ENCODE measurements at regions not wholly inside any gene's neighbourhood (a gene's known extent, or its start where the extent isn't known, plus 50 kb on each side); places are given as distances from the start of the nearest gene placed in this dataset.

DNA sequence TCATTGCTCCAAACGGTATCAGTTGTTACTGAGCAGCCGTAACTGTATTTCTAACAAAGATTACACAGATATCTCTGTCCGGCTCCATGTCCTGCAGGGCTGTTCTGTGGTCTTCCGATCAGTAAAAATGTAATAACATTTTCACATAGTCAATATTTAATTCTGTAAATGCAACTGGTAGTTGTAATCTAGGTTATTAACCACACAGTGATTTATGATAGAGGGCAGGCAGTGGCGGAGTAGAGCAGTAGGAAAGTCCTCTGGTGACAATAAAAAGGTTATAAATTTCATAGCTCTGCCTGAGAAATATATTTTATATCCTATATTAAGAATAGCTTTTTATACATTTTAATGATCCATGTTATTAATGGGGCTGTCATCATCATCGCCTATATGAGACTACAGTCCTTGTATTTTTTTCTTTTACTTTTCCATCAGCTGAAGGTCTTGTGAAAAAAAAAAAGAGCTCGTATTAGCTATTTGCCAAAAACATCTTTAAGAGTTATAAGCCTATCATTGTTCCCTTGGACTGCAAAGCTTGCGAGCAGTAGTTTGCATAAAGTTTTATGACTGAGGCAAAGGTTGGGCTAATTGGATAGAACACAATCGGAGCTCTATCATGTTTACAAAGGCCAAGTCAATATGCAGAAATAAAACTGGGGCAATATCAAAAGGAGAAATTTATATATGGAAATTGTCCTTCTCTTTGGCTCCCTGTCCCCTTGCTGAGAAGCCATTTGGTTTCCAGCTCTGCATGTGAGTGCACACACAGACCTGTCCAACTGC lies 648.0 kb downstream of the IRX1 start:
- DNase-seq, result no peak

DNA sequence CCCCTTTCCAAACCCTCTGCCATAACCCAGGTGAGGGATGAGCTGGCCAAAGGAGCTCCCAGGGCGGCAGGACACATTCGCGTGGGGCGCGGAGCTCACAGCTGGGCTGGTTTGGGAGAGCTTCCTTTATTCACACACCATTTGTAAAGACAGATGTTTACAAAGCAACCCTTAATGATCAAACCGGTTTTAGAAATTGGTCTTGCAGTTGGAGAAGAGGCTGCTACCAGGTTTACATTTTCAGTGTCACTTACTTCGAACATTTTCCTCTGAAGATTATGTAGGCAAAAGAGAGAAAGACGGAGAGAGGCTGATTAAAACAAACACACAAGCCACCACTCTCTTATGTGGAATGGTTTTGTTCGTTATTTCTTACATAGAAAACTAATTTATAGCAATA lies 648.7 kb downstream of the IRX1 start:
- DNase-seq, result no peak

DNA sequence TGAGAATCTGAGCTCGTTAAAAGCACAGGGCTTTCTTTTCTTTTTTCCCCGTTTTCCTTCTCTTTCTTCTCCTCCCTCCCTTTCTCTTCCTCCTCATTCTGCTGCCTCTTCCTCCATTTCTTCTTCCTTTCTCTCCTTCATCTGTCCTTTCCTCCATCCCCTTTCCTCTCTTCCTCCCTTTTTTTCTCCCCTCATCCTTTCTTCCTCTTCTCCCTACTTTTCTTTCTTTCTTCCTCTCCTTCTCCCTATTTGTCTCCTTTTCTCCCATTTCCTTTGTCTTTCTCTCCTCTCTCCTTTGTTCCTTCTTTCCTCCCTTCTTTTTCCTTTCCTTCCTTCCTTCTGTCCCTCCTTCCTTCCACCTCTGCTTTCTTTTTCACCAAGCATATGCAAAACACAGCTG lies 649.4 kb downstream of the IRX1 start:
- DNase-seq, result no peak

DNA sequence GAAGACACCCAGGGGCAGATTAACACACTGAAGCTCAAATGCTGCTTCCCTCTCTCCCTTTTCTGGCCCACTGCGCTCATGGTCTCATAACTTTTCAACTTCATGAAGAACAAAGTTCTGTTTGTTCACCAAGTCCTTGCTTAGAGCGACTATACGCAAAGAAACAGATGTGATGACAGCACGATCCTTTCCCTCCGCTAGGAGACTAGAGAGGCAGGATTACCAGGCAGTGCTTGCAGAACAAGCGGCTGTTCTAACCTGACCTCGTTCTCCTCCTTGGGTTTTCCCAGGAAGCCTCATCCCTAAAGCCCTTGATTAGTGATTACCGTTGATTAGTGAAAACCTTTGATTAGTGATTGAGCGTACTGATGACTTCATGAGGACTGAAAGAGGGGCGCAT lies 649.9 kb downstream of the IRX1 start:
- DNase-seq, result no peak

DNA sequence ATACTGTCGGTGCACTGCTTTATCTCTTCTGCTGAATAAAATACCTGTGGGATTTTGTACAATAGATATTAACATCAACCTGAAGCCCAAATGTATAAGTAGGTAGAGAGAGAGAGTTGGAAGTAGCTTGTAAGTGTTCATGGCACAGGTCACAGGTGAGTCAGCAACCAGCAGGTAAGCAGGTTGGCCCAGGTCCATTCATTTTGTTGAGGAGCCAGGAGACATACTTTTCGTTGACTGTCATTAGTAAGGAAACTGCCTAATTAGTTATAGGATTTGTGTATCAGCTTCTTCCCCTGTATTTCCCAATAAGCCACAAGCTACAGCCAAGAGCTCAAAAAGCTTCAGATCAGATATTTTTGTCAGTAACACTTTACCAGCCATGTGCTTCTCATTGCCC lies 650.8 kb downstream of the IRX1 start:
- no peak for DNase-seq

DNA sequence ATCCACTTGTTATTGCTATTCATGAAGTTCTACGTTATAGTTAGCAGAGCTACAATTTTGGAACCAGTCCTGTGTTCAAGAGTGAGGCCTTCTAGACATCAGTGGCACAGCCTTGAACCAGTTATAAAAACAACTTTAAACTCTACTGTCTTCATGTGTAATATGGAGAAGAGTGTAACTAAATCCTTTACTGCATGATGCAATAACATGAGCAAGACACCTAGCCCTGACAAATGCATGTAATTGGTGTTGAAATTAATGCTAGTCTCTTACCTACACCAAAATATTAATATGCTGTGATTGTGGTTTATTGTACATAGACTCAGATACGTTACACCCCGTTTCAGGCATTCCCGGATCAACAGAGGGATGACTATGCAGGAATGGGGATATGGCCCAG lies 654.6 kb downstream of the IRX1 start:
- no peak for DNase-seq

DNA sequence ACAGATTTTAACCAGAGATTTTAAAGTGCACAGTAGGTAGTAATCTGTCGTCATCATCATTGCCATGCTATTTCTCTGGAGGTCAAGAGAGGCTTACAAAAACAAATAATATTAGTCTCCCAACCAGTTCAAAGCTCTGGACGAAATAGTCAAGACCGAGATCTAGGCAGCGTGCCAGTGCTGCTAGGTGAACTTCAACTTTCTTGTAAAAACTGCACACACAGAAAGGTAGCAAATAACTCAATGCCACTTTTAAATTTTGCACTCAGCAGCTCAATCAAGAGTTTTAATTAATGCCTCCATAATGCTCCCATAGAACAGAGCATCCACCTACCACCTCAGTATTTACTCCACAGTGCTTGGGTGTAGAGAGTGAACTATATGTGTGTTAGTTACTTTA lies 656.8 kb downstream of the IRX1 start:
- no peak for DNase-seq

DNA sequence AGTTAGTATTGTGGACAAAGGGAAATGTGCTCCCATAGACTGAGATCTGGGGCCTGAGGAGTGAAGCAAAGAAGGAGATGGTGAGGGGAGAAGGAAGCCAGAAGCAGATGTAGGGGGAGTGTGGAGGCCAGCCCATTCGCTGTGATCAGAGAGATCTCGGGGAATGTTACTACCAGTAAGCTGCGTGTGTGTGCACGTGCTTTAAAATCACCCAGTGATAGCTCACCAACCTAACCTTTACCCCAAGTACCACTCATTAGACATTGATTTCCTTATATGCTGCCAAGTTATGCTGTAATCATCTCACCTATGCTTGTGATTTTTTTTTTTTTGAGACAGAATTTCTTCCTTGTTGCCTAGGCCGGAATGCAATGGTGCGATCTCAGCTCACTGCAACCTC lies 659.1 kb downstream of the IRX1 start:
- no peak for DNase-seq

DNA sequence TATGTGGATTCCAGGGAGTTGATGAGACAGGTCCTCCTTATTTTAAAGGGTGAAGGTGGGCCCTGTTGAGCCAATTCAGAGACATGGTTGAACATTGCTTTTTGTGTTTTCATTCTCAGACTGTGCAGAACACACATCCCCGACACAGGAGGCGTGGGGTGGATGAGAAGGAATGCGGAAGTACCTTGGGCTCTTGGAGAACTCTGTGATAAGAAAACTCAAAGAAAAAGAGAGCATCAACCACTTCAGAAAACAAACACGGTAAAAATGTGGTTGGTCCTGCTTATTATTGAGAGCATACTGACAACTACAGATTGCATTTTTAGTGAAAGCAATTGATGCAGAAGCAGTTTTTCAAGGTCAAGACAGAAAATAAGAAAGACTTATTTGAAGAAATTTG lies 659.8 kb downstream of the IRX1 start:
- no peak for DNase-seq

DNA sequence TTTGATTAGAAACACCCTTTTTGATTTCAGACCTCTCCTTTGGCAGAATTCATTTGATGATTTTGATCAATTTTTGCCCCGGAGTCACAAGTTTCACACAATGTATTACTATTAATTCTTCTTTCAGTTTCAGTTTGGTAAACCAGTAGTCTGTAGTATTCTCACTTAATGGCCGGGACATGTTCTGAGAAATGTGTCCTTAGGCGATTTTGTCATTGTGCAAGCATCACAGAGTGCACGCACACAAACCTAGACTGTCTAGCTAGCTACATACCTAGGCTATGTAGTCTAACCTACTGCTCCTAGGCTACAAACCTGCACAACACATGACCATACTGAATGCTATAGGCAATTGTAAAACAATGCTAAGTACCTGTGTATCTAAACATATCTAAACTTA lies 662.5 kb downstream of the IRX1 start:
- DNase-seq, result no peak

DNA sequence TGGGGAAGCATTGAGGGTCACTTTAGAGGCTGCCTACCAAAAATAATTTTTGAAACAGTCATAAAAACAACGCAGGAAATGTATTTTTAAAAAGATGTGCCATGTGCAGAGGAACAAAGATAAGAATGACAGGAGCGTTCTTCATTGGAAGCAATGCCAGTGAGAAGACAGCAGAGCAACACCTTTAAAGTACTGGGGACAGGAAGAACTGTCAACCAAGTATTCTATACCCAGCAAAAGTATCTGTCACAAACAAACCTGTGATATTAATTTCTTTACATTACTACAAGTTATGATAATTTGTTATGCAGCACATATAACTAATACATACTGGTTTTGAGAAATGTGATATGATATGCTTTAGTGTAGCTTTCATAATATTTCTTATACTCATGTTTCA lies 675.6 kb downstream of the IRX1 start:
- DNase-seq, result no peak

DNA sequence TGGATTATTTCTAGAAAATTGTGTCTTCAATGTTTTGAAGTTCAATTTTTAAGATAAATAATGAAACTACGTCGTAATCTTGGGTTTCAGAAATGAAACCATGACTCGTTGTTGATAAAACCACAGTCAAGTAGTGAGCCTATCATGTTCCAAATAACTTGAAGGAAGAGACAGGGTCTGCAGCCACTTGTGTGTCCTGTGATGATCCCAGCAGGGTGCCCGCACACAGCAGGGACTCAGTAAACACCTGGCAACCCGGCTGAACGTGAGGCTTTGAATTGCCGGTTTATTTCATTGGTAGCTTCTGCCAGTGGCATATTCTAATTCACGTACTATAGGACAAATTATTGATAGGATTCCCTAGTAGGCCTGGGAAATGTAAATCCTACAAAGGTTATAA lies 679.6 kb downstream of the IRX1 start:
- no peak for DNase-seq

DNA sequence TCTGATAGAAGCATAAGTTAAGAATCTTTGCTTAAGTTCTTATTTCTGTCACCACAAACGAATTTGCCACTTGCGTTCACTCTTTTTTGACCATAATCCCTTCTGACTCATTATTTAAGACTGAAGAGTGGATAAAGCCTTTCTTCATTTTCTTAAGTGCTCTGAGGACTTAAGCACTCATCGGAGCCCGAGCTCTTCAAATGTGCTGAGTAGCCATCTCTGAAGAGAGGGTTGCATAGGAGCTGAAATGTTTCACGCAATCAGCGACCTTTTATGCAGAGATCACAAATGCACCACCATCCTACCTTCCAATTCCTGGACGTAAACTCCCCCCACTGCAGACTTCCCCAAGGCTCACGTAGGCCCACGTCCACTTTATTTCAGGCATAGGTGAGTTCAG lies 699.2 kb downstream of the IRX1 start:
- DNase-seq, result no peak

DNA sequence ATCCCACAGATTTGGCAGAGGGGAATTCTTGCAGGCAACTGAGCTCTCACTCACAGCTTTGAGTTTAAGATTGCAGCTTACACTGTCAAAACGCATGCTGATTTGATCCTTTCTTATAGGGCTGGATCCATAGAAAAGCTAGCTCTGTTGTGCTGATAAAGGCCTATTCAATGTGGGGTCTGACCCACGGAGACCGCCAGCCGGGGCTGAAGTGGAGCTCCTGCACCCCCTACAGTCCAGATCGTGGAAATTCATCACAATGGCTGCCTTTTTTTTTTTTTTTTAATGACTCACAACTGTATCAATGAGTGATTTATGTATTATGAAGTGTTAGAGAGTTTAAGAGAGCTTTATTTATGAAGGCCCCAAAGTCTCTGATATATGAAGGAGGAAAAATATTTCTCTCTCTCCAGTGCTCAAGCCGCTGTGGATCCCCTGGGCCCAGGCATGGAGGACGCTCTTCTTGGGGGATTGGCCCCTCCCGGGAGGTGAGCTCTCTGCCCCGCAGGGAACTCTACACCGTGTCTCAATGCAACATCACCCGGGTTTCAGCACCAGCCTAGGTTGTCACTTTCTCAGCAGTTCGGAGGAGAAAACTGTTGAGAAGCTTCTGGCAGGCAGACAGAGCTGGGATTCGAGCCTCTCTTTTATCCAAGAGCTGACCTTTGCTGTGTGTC lies 700.2 kb downstream of the IRX1 start:
- no peak for DNase-seq

DNA sequence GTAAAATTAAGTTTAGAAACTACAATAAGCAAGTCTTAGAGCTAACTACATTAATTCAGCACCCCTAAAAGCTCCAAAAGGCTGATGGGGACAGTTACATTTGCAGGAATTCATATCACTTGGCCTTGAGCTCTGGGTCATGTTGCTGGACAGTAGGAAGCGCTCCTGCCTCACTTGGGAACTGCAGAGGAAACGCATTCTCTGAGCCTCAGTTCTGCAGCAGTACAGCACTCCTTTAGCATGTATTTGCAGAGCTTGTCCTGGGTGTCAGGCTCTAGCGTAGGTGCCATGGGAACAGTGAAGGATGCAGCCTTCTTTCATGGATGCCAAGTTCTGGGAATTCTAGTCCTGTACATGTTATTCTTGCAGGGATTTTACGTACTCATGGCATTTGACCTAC lies 710.4 kb downstream of the IRX1 start:
- no peak for DNase-seq

DNA sequence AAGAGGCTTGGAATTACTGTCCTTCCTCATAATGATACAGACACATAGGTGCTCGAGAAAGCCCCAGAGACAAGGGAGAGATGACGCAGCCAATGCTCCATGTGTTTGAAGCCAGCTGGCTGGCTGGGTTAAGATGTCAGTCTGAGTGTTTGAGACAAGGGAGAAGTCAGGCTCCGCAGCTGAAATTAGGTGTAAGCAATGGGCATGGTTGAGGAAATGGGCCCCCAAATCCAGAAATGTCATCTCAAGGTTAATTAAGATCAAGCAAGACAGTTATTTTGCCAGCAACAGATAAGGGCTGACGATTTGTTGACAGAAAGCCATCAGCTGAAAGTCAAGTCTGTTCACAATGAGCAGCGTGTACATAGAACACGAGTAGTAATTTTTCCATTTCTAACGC lies 713.4 kb downstream of the IRX1 start:
- no peak for DNase-seq

DNA sequence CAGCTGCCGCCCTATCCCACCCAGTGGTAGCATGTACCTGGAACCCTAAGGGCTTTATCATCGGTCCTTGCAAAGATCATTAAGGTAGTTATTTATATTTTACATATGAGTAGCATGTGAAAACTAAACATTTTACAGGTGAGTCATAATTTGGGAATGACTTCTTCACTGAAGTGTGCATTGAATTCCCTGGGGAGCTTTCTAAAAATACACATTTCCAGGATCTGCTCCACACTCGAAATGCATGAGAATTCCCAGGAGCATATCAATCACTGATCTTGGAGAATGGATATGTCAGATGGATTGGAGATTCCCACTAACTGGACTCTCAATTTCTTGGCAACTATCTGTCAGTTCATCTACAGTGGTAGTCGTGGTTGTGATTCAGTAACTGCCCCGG lies 717.5 kb downstream of the IRX1 start:
- DNase-seq, result no peak

DNA sequence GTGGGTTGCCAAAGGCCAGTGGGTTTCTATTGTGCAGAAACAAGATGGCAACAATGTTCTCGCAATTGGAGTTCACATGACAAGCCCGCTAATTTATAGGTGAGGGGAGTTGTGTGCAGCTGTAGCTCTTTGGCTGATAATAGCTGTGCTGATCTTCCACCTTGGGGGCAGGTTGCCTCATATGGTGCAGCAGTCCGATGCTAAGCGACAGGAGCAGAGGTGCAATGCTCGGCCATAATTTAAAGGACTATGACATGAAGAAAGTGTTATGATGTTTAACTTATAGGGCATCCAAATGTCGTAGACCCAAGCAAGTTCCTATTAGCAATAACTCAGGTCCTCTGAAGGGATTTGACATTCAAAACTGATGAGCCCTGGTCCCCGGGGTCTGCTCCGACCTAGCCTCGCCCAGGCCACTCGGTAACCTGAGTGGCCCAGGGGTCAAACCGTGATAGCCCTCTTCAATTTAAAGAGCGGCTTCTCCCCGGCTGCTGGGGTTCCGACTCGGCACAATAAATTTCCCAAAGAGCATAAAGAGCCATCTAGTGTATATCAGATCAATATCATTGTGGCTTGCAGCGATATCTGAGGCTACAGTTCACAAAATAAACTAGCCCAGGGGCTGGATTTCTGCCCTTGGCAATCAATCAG lies 724.0 kb downstream of the IRX1 start:
- no peak for DNase-seq

DNA sequence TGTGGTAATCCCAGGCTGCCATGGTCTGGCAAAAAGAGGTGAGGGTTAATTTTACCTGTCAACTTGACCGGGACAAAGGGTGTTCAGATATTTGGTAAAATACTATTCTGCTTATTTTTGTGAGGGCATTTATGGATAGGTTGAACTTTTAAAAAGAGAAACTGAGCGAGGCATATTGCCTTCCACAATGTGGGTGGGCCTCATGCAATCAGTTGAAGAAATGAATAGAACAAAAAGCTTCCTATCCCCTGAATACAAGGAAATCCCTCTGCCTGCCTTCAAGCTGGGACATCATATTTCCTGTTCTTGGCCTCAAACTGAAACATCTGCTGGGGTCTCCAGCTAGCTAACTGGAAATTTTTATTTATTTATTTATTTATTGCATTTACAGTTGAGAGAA lies 734.7 kb downstream of the IRX1 start:
- DNase-seq, result no peak

DNA sequence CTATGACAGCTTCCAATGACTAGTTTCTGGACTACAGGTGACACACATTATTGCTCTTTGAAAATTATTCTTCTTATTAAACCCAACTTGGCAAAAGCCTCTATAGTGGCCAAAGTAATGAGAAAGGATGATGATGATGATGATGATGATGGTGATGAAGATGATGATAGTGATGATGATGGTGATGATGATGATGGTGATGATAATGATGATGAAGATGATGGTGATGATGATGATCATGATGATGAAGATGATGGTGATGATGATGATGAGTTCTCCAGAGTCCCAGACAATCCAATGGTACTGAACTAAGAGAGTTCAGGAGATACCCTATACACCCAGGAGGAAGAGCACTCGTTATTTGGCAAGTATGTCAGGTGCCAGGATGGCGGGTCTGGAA lies 739.4 kb downstream of the IRX1 start:
- DNase-seq, result no peak

DNA sequence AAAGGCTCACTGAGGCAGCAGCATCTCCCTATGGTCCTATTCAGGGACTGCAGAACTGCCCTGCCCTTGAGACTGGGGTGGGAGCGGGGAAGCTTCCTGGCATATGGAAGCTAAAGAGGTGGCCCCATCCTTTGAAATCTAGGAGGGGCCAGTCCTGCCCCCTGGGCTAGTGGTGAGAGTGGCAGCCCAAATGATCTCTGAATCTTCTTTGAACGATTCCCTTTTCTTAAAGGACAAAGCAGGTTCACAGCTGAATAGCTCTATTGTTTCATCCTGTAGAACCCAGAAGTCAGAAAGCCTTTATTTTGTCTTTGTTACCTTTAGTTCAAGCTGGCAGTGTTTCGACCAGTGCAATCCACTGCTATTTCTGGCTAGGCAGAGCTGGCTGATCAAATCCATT lies 741.9 kb downstream of the IRX1 start:
- no peak for DNase-seq

DNA sequence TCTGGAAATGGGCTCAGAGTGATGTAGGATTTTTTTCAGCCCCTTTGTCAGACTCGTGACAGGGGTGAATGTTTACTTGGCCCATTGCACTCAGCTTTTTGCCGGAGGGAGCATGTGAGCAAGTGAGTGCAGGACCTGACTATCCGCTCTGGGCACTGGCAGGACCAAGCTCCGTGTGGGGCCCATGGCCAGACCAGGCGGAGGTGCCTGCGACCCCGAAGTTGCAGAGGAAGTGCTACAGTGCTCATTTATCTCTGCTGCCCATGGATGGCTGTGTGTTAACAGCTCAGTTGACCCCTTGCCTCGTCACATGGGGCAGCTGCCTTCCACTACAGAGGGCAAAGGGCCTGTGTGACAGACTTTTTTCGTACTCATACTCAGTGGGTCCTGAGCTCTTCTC lies 744.3 kb downstream of the IRX1 start:
- DNase-seq, result no peak

DNA sequence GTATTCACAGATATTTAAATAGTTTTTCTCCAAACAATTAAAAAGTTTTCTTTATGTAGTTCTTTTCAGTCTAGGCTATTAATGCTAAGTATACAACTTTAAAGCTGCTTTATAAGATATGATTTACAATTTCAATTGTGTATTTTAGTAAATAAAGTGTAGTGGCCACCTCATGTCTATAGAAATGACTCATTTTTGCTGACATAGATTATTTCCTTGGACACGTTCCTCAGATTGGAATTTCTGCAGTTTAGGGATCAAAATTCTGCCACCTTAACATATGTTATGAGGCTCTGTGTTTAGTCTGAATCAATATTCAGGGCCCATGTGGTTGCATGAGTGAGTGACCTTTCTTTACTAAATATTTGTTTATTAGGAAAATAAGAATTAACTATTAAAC lies 750.2 kb downstream of the IRX1 start:
- DNase-seq, result no peak

DNA sequence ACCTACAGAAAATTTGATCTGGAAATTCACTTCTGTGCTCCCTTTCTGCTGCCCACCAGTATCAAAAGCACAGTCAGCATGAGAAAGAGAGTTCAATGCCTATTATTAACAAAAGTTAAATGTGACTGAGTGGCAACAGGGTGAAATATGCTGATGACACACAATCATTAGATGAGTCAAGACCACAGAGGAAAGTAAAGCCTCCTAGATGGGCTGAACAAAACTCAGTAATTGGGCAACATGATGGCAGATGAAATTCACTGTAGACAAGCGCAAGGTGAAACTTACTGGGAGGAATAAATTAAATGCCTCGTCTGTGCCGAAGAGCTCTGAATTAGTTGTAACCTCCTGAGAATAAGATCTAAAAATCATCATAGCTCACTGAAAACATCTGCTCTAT lies 752.8 kb downstream of the IRX1 start:
- DNase-seq, result no peak

All from effector CD4-positive, alpha-beta T cell (primary cell).